HepG2 (cell line): ENCODE measurements at regions not wholly inside any gene's neighbourhood (a gene's known extent, or its start where the extent isn't known, plus 50 kb on each side); places are given as distances from the start of the nearest gene placed in this dataset.

Experiments used
- ATAC-seq: fragments of 200-7000 bp; cut with Tn5 transposase; 3 replicates; pipeline ENCODE4 v1.9.1; 2020; ENCODE audit warnings: mild to moderate bottlenecking, moderate library complexity
- BruUV-seq: library from RNA; stranded (reverse); fragments of 400-500 nt; replicated peaks from 2 replicates; lab custom pipeline; 2021; lab: Mats Ljungman, UMichigan
- CTCF ChIA-PET: fragments of 300-600 bp; formaldehyde crosslinking; extraction: SDS; loops from one replicate; lab custom pipeline; 2021; ENCODE audit warnings: low total read pairs, inconsistent platforms, low intra/inter-chr PET ratio; lab: Yijun Ruan, JAX
- POLR2A ChIA-PET: fragments of 350-600 bp; sonication (Branson Sonifier 250); formaldehyde crosslinking; loops from one replicate; lab custom pipeline; 2020; ENCODE audit warnings: antibody characterized with exemption, inconsistent platforms; lab: Yijun Ruan, JAX
- DNase-seq: peaks from one replicate; pipeline ENCODE4 v3.0.0-alpha.2; 2015; ENCODE audit warnings: low spot score
- FAIRE-seq: peaks from 3 replicates; lab custom pipeline; 2011; peaks lifted over from hg19 to GRCh38; lab: Jason Lieb, UNC
- H2AFZ ChIP-seq: one replicate; pipeline ENCODE4 v1.6.1; 2011; ENCODE audit warnings: low read length, inconsistent platforms
- H3K27ac ChIP-seq: fragments of 300-600 bp; 3 replicates; pipeline ENCODE4 v1.8.0; 2011; ENCODE audit warnings: mixed run types, mild to moderate bottlenecking, mixed read lengths, low read length, inconsistent platforms; ENCODE audit not compliant: insufficient read depth; ENCODE audit errors: extremely low read length
- H3K27me3 ChIP-seq, 2 experiments: fragments of 200-600 bp in 1 of 2; 2 replicates in 1 of 2; 3 replicates in 1 of 2; pipeline versions ENCODE4 v1.6.0 to v1.8.0; 2011; ENCODE audit warnings: low read length in 2 of 2, mild to moderate bottlenecking in 2 of 2, moderate library complexity in 2 of 2, inconsistent platforms in 1 of 2; ENCODE audit not compliant: insufficient read depth in 2 of 2, control insufficient read depth in 1 of 2
- H3K36me3 ChIP-seq, 2 experiments: fragments of 200-600 bp in 1 of 2; replicated peaks in 1 of 2; 2 replicates in 1 of 2; 3 replicates in 1 of 2; pipeline versions ENCODE4 v1.5.1 to v1.8.0; 2011; ENCODE audit warnings: low read length in 2 of 2, inconsistent platforms in 1 of 2; ENCODE audit not compliant: insufficient read depth in 2 of 2, control insufficient read depth in 1 of 2
- H3K4me1 ChIP-seq: 2 replicates; pipeline ENCODE4 v1.5.1; 2012; ENCODE audit warnings: low read length, inconsistent platforms; ENCODE audit not compliant: insufficient read depth
- H3K4me2 ChIP-seq: 2 replicates; pipeline ENCODE4 v1.6.0; 2011; ENCODE audit warnings: low read depth, low read length, inconsistent platforms
- H3K4me3 ChIP-seq, 3 experiments: fragments of 200-600 bp in 1 of 3; sonication (generic), shearing (Covaris generic) in 1 of 3; replicated peaks in 1 of 3; 2 replicates each; pipeline ENCODE4 v1.5.1; 2011 to 2016; ENCODE audit warnings: low read length in 3 of 3, inconsistent platforms in 2 of 3, low read depth in 2 of 3, mild to moderate bottlenecking in 2 of 3, control low read depth in 1 of 3, mixed read lengths in 1 of 3; ENCODE audit not compliant: insufficient read depth in 1 of 3
- H3K79me2 ChIP-seq: one replicate; pipeline ENCODE4 v1.6.1; 2011; ENCODE audit warnings: low read length, inconsistent platforms; ENCODE audit not compliant: insufficient read depth
- H3K9ac ChIP-seq: 2 replicates; pipeline ENCODE4 v1.6.0; 2011; ENCODE audit warnings: mild to moderate bottlenecking, low read depth, low read length, inconsistent platforms; ENCODE audit not compliant: insufficient read depth
- H3K9me3 ChIP-seq: 2 replicates; pipeline ENCODE4 v1.5.1; 2012; ENCODE audit warnings: mild to moderate bottlenecking, low read length
- H4K20me1 ChIP-seq: 2 replicates; pipeline ENCODE4 v1.6.0; 2011; ENCODE audit warnings: inconsistent platforms, mild to moderate bottlenecking, low read length, moderate library complexity; ENCODE audit not compliant: insufficient read depth
- PLSCR1 ChIP-seq: sonication (generic); formaldehyde crosslinking; IDR thresholded peaks from 2 replicates; pipeline ENCODE4 v1.5.0; 2020; ENCODE audit warnings: missing genetic modification reagents, mild to moderate bottlenecking, borderline replicate concordance
- RFX3 ChIP-seq: IDR thresholded peaks from 2 replicates; pipeline ENCODE4 v1.6.1; 2016; ENCODE audit warnings: missing biosample characterization, missing genetic modification reagents
- ZBTB10 ChIP-seq: sonication (generic); formaldehyde crosslinking; IDR thresholded peaks from 2 replicates; pipeline ENCODE4 v1.4.0; 2020; ENCODE audit warnings: missing genetic modification reagents, borderline replicate concordance
- ZNF12 ChIP-seq: sonication (generic); formaldehyde crosslinking; IDR thresholded peaks from 2 replicates; pipeline ENCODE4 v1.5.0; 2020; ENCODE audit warnings: missing genetic modification reagents
- ZSCAN22 ChIP-seq: sonication (generic); formaldehyde crosslinking; IDR thresholded peaks from 2 replicates; pipeline ENCODE4 v1.4.0; 2020; ENCODE audit warnings: mild to moderate bottlenecking, missing genetic modification reagents
- WGBS: methylation state at CpG from one replicate; pipeline ENCODE4 v1.1.6; 2017; ENCODE audit warnings: low lambda C conversion rate; 5-methylcytosine and 5-hydroxymethylcytosine counted together
- in situ Hi-C: cut with HindIII; loops from 2 replicates; pipeline ENCODE4 v1.10.0; 2017; ENCODE audit warnings: low pct_unique_long_range_greater_than_20kb; ENCODE audit not compliant: extremely low pct_ligation_motif_present
- intact Hi-C: fragments of 100-400 bp; cut with micrococcal nuclease; formaldehyde crosslinking; loops from one replicate; pipeline ENCODE4 v1.10.0; 2022; ENCODE audit not compliant: unreplicated experiment

GRCh38 chr6:170018936-170019817 lies 267.8 kb downstream of the ERMARD start:
- no peak for FAIRE-seq
- Histone ChIP-seq H3K4me3 (no peak overlapping the region), H3K27ac (no peak overlapping the region), H3K27me3 (peaks cover 0 to 23% of the 10 kb centered on the region in 2 experiments; a peak in 4 of 5 replicates), H3K79me2 (no peaks in the 10 kb centered on the region), H2AFZ (no peak overlapping the region), H3K9ac (no peak overlapping the region), H3K9me3 (no peaks in the 10 kb centered on the region), H4K20me1 (no peaks in the 10 kb centered on the region), H3K4me1 (no peaks in the 10 kb centered on the region), H3K4me2 (no peak overlapping the region), H3K36me3 (no peaks in the 10 kb centered on the region)
- DNase-seq, result no peak
- intact Hi-C loops (no loop called here), in situ Hi-C loops (no loop called here)
- no TSS peak for BruUV-seq
- no peak for ATAC-seq
- TF ChIP-seq ZSCAN22 (CRISPR knock-in tag) (no peak), RFX3 (no peak), ZBTB10 (CRISPR knock-in tag) (no peak), ZNF12 (CRISPR knock-in tag) (no peak), PLSCR1 (CRISPR knock-in tag) (no peak)
- 23% methylated on average over 19 of the region's 19 CpGs for WGBS
- ChIA-PET POLR2A (no interaction called here), CTCF (no interaction called here)
